ENCODE measurements at regions not wholly inside any gene's neighbourhood (a gene's known extent, or its start where the extent isn't known, plus 50 kb on each side); places are given as distances from the start of the nearest gene placed in this dataset.

GRCh38 chr2:226023946-226024345 lies 624.4 kb downstream of the NYAP2 start:
- no peak overlapping the region for H3K4me3 ChIP-seq (ENCODE audit: insufficient read depth, low read depth, low read length)
- H3K27me3 ChIP-seq (ENCODE audit: control insufficient read depth, insufficient read depth, low read length) = no peaks in the 10 kb centered on the region
- H3K36me3 ChIP-seq (replicated peaks; ENCODE audit: control insufficient read depth, insufficient read depth, low read length) = no peaks in the 10 kb centered on the region
- DNase-seq = no peak

- no peaks in the 10 kb centered on the region for H3K36me3 ChIP-seq (replicated peaks; ENCODE audit: control insufficient read depth, insufficient read depth, low read length)
- H3K27me3 ChIP-seq (ENCODE audit: control insufficient read depth, insufficient read depth, low read length) = no peaks in the 10 kb centered on the region
- peak; percentile 2 for DNase-seq
- H3K4me3 ChIP-seq (ENCODE audit: insufficient read depth, low read depth, low read length) = no peak overlapping the region
These were observed 623.9 kb downstream of the NYAP2 start for GRCh38 chr2:226023383-226023782.

GRCh38 chr2:226020956-226021355 lies 621.4 kb downstream of the NYAP2 start:
- Histone ChIP-seq H3K27me3 (ENCODE audit: control insufficient read depth, insufficient read depth, low read length) (no peaks in the 10 kb centered on the region), H3K4me3 (ENCODE audit: insufficient read depth, low read depth, low read length) (no peak overlapping the region), H3K36me3 (replicated peaks; ENCODE audit: control insufficient read depth, insufficient read depth, low read length) (no peaks in the 10 kb centered on the region)
- no peak for DNase-seq

- Histone ChIP-seq H3K36me3 (replicated peaks; ENCODE audit: control insufficient read depth, insufficient read depth, low read length) (no peaks in the 10 kb centered on the region), H3K4me3 (ENCODE audit: insufficient read depth, low read depth, low read length) (no peak overlapping the region), H3K27me3 (ENCODE audit: control insufficient read depth, insufficient read depth, low read length) (no peaks in the 10 kb centered on the region)
- no peak for DNase-seq
These were observed 620.7 kb downstream of the NYAP2 start for GRCh38 chr2:226020176-226020575.

GRCh38 chr2:226018641-226019040 lies 619.1 kb downstream of the NYAP2 start:
- H3K27me3 ChIP-seq (ENCODE audit: control insufficient read depth, insufficient read depth, low read length) = no peaks in the 10 kb centered on the region
- no peak overlapping the region for H3K4me3 ChIP-seq (ENCODE audit: insufficient read depth, low read depth, low read length)
- no peaks in the 10 kb centered on the region for H3K36me3 ChIP-seq (replicated peaks; ENCODE audit: control insufficient read depth, insufficient read depth, low read length)
- no peak for DNase-seq

- no peak for DNase-seq
- no peaks in the 10 kb centered on the region for H3K27me3 ChIP-seq (ENCODE audit: control insufficient read depth, insufficient read depth, low read length)
- no peaks in the 10 kb centered on the region for H3K36me3 ChIP-seq (replicated peaks; ENCODE audit: control insufficient read depth, insufficient read depth, low read length)
- no peak overlapping the region for H3K4me3 ChIP-seq (ENCODE audit: insufficient read depth, low read depth, low read length)
These were observed 618.0 kb downstream of the NYAP2 start for GRCh38 chr2:226017537-226017936.

- no peak for DNase-seq
- H3K36me3 ChIP-seq (replicated peaks; ENCODE audit: control insufficient read depth, insufficient read depth, low read length) = no peaks in the 10 kb centered on the region
- no peaks in the 10 kb centered on the region for H3K27me3 ChIP-seq (ENCODE audit: control insufficient read depth, insufficient read depth, low read length)
- no peak overlapping the region for H3K4me3 ChIP-seq (ENCODE audit: insufficient read depth, low read depth, low read length)
These were observed 617.6 kb downstream of the NYAP2 start for GRCh38 chr2:226017107-226017506.

GRCh38 chr2:226011716-226012450 lies 612.4 kb downstream of the NYAP2 start:
- no peaks in the 10 kb centered on the region for H3K36me3 ChIP-seq (replicated peaks; ENCODE audit: control insufficient read depth, insufficient read depth, low read length)

GRCh38 chr2:226002438-226002837 lies 602.9 kb downstream of the NYAP2 start:
- DNase-seq = no peak
- no peaks in the 10 kb centered on the region for H3K27me3 ChIP-seq (ENCODE audit: control insufficient read depth, insufficient read depth, low read length)
- no peak overlapping the region for H3K4me3 ChIP-seq (ENCODE audit: insufficient read depth, low read depth, low read length)
- no peaks in the 10 kb centered on the region for H3K36me3 ChIP-seq (replicated peaks; ENCODE audit: control insufficient read depth, insufficient read depth, low read length)

More at GRCh38 chr2:226011716-226012450, 612.4 kb downstream of the NYAP2 start:
- Histone ChIP-seq H3K4me3 (ENCODE audit: insufficient read depth, low read depth, low read length) (no peak overlapping the region), H3K27me3 (ENCODE audit: control insufficient read depth, insufficient read depth, low read length) (no peaks in the 10 kb centered on the region)
- DNase-seq = no peak

GRCh38 chr2:226001716-226002115 lies 602.2 kb downstream of the NYAP2 start:
- Histone ChIP-seq H3K36me3 (replicated peaks; ENCODE audit: control insufficient read depth, insufficient read depth, low read length) (no peaks in the 10 kb centered on the region), H3K27me3 (ENCODE audit: control insufficient read depth, insufficient read depth, low read length) (no peaks in the 10 kb centered on the region), H3K4me3 (ENCODE audit: insufficient read depth, low read depth, low read length) (no peak overlapping the region)
- no peak for DNase-seq

- Histone ChIP-seq H3K4me3 (ENCODE audit: insufficient read depth, low read depth, low read length) (no peak overlapping the region), H3K36me3 (replicated peaks; ENCODE audit: control insufficient read depth, insufficient read depth, low read length) (no peaks in the 10 kb centered on the region), H3K27me3 (ENCODE audit: control insufficient read depth, insufficient read depth, low read length) (no peaks in the 10 kb centered on the region)
- no peak for DNase-seq
These were observed 600.2 kb downstream of the NYAP2 start for GRCh38 chr2:225999692-226000091.

GRCh38 chr2:225998653-225999052 lies 599.1 kb downstream of the NYAP2 start:
- no peaks in the 10 kb centered on the region for H3K27me3 ChIP-seq (ENCODE audit: control insufficient read depth, insufficient read depth, low read length)
- DNase-seq = no peak
- no peak overlapping the region for H3K4me3 ChIP-seq (ENCODE audit: insufficient read depth, low read depth, low read length)
- H3K36me3 ChIP-seq (replicated peaks; ENCODE audit: control insufficient read depth, insufficient read depth, low read length) = no peaks in the 10 kb centered on the region

GRCh38 chr2:225998116-225998515 lies 598.6 kb downstream of the NYAP2 start:
- no peak for DNase-seq
- H3K4me3 ChIP-seq (ENCODE audit: insufficient read depth, low read depth, low read length) = no peak overlapping the region
- H3K36me3 ChIP-seq (replicated peaks; ENCODE audit: control insufficient read depth, insufficient read depth, low read length) = no peaks in the 10 kb centered on the region
- H3K27me3 ChIP-seq (ENCODE audit: control insufficient read depth, insufficient read depth, low read length) = no peaks in the 10 kb centered on the region

GRCh38 chr2:225996462-225996828 lies 596.9 kb downstream of the NYAP2 start:
- DNase-seq = no peak
- Histone ChIP-seq H3K4me3 (ENCODE audit: insufficient read depth, low read depth, low read length) (no peak overlapping the region), H3K36me3 (replicated peaks; ENCODE audit: control insufficient read depth, insufficient read depth, low read length) (no peaks in the 10 kb centered on the region), H3K27me3 (ENCODE audit: control insufficient read depth, insufficient read depth, low read length) (no peaks in the 10 kb centered on the region)

- Histone ChIP-seq H3K27me3 (ENCODE audit: control insufficient read depth, insufficient read depth, low read length) (no peaks in the 10 kb centered on the region), H3K36me3 (replicated peaks; ENCODE audit: control insufficient read depth, insufficient read depth, low read length) (no peaks in the 10 kb centered on the region), H3K4me3 (ENCODE audit: insufficient read depth, low read depth, low read length) (no peak overlapping the region)
- DNase-seq = no peak
These were observed 596.4 kb downstream of the NYAP2 start for GRCh38 chr2:225995796-225996461.
